DMS79 (cell line): ENCODE measurements at regions not wholly inside any gene's neighbourhood (a gene's known extent, or its start where the extent isn't known, plus 50 kb on each side); places are given as distances from the start of the nearest gene placed in this dataset.

Experiments
- DNase-seq: peaks from one replicate; lab custom pipeline; 2025; lab: John Stamatoyannopoulos, UW

GRCh38 chr1:227449741-227450441, 113.5 kb upstream of the ZNF678 start:
- DNase-seq, result no peak

GRCh38 chr1:227449051-227449450, 114.3 kb upstream of the ZNF678 start:
- DNase-seq, result peak; percentile 19

DNA sequence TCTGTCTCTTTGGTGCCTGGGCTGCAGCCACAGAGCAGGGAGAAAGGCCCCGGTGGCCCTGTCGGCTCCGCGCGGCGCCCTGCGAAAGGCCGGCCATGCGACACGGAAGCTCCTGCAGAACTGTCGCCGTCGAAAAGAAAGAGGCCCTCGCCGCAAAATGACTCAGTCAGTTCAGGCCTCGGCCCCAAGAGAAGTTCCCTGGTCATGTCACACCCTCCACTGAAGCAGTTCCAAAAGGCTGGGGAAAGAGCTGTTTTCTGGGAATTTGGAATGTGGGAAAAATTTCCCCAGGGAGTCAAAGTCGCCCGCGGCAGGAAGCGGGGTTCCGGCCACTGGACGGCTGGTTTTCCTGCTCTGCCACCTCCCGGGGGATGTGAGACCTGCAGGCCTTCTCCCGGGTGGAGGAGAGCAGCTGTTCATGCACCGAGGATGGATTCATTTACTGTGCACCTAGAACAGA, 115.8 kb upstream of the ZNF678 start:
- DNase-seq, result no peak

- DNase-seq, result no peak
Observed at GRCh38 chr1:227445746-227446145, 117.6 kb upstream of the ZNF678 start.

- DNase-seq, result no peak
Observed at GRCh38 chr1:227445092-227445674, 118.2 kb upstream of the ZNF678 start.

DNA sequence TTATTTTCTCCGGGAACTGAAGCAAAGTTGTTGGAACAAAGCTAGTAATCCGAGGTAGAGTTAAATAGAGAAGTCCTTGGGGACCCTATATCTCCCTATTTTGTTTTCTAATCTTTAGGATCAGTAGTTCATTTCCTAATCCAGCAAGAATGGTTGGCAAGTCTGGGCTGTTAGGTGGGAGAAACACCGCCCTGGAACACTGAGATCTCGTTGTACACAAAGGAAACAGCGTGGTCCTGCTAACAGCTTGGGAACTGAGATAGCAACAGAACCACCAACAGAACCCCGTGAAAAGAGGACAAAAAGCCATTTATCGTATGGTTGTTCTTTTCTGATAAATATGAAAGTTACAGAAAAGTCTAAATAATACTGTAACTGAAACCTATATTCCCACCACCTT, 121.9 kb upstream of the CDC42BPA start:
- no peak for DNase-seq

DNA sequence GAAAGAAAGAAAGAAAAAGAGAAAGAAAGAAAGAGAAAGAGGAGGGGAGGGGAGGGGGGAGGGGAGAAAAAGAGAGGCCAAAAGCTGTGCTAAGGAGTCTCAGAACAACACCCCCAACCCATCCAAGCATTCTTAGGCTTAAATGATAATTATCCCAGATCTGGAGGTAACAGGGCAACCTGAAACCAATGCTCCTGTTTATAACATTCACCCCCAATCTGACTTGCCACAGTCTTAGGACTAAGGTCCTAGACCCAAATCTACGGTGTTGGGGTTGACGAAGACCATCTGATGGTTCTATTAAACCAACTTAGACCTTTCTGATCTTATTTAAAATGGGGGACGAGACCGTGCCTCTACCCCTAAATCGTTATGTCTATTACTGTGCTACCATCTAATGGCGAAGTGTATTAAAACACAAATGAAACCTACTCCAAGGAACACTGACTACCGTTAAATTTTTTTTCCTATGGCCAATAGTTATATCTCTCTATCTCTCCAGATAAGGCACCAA, 119.3 kb upstream of the CDC42BPA start:
- DNase-seq, result peak; percentile 75

DNA sequence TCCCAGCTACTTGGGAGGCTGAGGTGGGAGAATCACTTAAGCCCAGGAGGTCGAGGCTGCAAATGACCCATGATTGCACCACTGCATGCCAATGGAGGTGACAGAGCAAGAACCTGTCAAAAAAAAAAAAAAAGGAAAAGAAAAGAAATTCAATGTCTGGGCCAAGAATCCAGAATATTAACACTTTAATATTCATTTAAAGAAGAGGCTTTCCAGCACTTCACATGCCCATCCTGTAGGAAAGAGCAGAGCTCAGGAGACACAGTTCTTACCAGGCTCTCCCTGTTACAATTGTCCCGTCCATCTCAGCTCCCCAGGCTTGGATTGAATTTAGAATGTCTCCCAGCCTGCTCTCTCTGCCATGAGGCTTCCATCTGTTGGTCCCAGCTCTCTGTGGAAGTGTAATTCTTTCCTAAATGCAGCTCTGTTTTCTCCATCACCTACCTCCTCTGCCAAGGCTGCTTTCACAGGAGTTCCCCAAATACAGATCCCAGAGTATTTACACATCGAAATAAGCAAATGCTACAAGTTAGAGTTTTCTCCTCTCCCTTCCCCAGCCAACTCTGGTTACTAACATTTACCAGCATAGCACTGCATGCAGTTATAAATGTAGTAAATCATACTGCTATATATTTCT, 116.6 kb upstream of the CDC42BPA start:
- no peak for DNase-seq

- no peak for DNase-seq
Observed at GRCh38 chr1:227433663-227434341, 115.5 kb upstream of the CDC42BPA start.

GRCh38 chr1:227432981-227433380, 114.7 kb upstream of the CDC42BPA start:
- no peak for DNase-seq

DNA sequence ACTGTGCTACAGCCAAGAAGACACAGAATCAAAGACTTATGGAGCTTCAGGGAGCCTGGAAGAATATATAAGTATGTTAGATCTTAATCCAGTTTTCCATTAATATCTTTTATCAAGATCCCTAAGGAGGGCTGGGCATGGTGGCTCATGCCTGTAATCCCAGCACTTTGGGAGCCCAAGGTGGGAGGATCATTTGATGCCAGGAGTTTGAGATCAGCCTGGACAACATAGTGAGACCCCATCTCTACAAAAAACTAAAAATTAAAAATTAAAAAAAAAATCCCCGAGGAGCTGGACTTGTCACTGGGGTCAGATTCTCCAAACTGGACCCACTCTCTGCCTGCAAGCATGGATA, 113.9 kb upstream of the CDC42BPA start:
- DNase-seq, result no peak

DNA sequence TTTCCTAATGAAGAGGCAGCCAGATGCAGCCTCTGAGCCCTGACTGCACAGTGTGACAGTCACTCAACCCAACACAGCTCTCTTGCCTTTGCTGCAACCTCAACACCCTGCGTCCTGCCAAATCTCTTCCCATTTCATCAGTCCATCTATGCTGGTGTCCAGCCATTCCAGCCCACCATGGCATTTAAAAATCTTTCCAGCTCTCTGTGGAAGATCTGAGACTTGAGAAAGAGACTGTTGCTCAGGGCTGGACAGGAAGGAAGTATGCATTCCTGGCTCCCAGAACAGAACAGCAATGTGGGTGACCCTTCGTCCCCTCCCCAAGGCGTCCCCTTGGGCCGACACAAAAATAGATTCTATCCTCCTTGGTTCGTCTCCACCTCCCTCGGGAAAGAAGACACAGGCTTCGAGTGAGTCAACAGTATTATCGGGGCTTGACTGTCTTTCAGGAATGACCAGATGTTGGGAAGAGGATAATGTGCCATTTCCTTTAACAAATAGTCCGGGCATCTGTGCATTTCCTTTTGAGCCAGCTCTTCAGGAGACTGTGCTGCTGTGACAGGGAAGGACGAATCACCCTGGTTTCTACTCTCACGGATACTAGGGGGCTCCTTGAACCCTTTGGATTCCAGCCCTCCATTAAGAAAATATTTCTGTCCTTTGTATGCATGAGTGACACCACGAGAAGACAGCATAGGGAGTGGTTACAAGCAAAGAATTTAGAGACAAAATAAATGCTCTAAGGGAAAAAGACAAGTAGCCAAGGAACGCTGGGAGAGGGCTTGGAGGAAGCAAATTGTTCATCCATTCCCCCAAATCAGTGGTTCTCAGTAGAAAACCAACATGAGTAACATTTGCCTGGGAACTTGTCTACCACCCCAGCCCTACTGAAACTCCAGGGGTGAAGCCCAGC, 111.4 kb upstream of the CDC42BPA start:
- no peak for DNase-seq

GRCh38 chr1:227428803-227429202, 110.5 kb upstream of the CDC42BPA start:
- no peak for DNase-seq

GRCh38 chr1:227427411-227427810, 109.1 kb upstream of the CDC42BPA start:
- DNase-seq, result no peak

- no peak for DNase-seq
Observed at GRCh38 chr1:227424953-227425352, 106.7 kb upstream of the CDC42BPA start.

DNA sequence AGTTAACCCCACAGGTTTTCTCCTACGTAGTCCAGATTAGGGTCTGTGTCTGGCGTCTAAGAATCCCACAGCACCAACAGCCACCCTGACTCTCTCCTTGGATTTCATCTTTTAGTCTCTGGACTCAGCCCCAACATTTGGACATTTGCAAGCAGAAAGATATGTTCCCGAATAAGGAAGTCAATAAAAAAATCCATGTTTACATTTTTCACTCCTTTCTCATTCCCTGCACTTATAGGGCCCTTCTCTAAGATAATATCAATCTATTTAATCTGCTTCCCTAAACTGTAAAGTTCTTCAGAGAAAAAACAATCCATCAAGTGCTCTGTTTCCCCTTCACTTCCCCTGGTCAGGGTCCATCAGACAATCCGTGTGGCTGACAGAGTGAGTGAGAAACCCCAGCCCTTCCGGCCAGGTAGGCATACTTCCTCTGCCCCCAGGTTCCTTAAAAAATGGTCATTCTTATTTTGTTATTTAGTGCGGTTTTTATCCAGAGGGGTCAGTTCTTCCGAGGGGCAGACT, 105.9 kb upstream of the CDC42BPA start:
- DNase-seq, result no peak

GRCh38 chr1:227422581-227422980, 104.3 kb upstream of the CDC42BPA start:
- DNase-seq, result no peak

DNA sequence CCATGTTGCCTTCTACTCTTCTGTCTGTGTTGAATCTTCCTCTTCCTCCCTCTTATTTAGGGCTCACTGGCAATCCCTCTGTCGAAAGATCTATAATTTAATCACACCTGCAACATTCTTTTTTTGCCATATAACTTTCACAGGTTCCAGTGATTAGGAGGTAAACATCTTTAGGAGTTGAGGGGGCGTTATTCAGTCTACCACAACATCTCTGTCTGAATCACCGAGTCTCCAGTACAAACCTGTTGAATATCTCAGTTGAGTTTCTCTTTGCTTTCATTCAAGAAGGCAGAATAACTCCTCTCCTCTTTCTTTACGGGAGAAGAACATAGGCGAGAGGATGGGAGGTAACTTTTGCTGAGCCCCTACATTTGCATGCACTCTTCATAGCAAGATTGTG, 101.9 kb upstream of the CDC42BPA start:
- no peak for DNase-seq

DNA sequence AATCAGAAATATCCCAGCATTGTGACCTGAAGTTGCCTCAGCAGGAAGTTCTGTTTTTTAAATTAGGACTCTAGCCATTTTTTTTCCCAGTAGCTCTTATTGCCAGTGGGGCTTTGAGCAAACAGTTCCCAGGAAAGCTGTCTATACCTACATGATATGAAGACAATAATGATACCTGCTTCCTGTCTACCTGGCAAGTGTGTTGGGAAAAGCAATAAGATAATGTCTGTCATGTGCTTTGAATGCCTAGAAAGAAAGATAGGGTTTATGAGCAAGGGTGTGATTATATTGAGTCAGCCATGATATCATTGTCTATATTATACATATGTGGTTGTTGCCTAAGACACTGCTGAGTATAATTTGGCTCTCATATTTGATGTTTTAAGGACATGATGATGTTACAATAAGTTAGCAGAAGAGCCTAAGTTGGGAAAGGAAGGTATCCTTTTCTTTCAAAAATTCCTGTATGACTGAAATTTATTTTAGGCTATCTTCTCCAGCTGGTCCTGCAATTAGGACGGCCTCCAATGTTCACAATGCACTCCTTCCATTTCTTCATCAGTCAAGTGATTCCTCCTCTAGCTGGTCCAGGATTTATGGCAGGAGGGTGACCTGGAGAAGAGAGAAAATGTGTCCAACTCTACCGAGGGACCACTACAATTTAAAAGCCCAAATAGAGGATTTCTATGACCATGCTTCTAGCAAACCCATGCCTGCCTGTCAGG, 99.6 kb upstream of the CDC42BPA start:
- no peak for DNase-seq

- no peak for DNase-seq
Observed at GRCh38 chr1:227416156-227416830, 98.0 kb upstream of the CDC42BPA start.
